Transverse colon (tissue), 3 donors: ENCODE measurements at regions not wholly inside any gene's neighbourhood (a gene's known extent, or its start where the extent isn't known, plus 50 kb on each side); places are given as distances from the start of the nearest gene placed in this dataset.

Source experiments
- CTCF ChIP-seq, 5 experiments: fragments of 200-600 bp in 3 of 5; fragments of 450-650 bp in 2 of 5; sonication (generic) in 3 of 5; IDR thresholded peaks; 1 replicate in 2 of 5; 2 replicates in 3 of 5; pipeline ENCODE4 v1.5.1; 2016 to 2017; ENCODE audit warnings: antibody characterized with exemption in 5 of 5, inconsistent platforms in 3 of 5, mild to moderate bottlenecking in 2 of 5, moderate library complexity in 1 of 5
- POLR2A ChIP-seq: fragments of 450-650 bp; IDR thresholded peaks from one replicate; pipeline ENCODE4 v1.6.1; 2016; ENCODE audit warnings: antibody characterized with exemption, mild to moderate bottlenecking, moderate library complexity

- no peak for TF ChIP-seq CTCF (IDR thresholded peaks at IDR 0.05)
- TF ChIP-seq POLR2A: no peak
Observed at GRCh38 chr10:53726921-53727320, 954.3 kb upstream of the MBL2 start.
